Endothelial cell of umbilical vein (primary cell): ENCODE measurements at regions not wholly inside any gene's neighbourhood (a gene's known extent, or its start where the extent isn't known, plus 50 kb on each side); places are given as distances from the start of the nearest gene placed in this dataset.

ENCODE experiments used
- BruUV-seq: library from RNA; stranded (reverse); fragments of 400-500 nt; replicated peaks from 2 replicates; lab custom pipeline; 2021; lab: Mats Ljungman, UMichigan
- CTCF ChIA-PET: fragments of 300-600, 350-600 bp; sonication (Branson Sonifier 250); formaldehyde crosslinking; loops from one replicate; lab custom pipeline; 2021; ENCODE audit warnings: antibody characterized with exemption, inconsistent platforms; lab: Charles Lee
- POLR2A ChIA-PET: fragments of 300-600, 350-600 bp; sonication (Branson Sonifier 250); formaldehyde crosslinking; loops from one replicate; lab custom pipeline; 2021; ENCODE audit warnings: antibody characterized with exemption, inconsistent platforms; lab: Charles Lee
- DNase-seq: peaks from one replicate; pipeline ENCODE4 v3.0.0-alpha.2; 2011; ENCODE audit warnings: low read depth, low spot score
- FAIRE-seq: peaks from 2 replicates; lab custom pipeline; 2011; peaks lifted over from hg19 to GRCh38; lab: Jason Lieb, UNC
- H2AFZ ChIP-seq: 2 replicates; pipeline ENCODE4 v1.6.0; 2012; ENCODE audit warnings: low read depth, low read length, control low read depth, inconsistent platforms
- H3K27ac ChIP-seq: 2 replicates; pipeline ENCODE4 v1.5.1; 2011; ENCODE audit warnings: low read depth, mild to moderate bottlenecking, control low read depth, low read length, moderate library complexity; ENCODE audit not compliant: insufficient read depth
- H3K27me3 ChIP-seq, 2 experiments: 2 replicates each; pipeline versions ENCODE4 v1.6.0 to v1.6.1; 2011; ENCODE audit warnings: low read length in 2 of 2, mixed read lengths in 1 of 2; ENCODE audit not compliant: control insufficient read depth in 2 of 2, insufficient read depth in 2 of 2
- H3K36me3 ChIP-seq, 2 experiments: 2 replicates in 1 of 2; 3 replicates in 1 of 2; pipeline ENCODE4 v1.5.1; 2011; ENCODE audit warnings: low read length in 2 of 2, mild to moderate bottlenecking in 1 of 2, moderate library complexity in 1 of 2; ENCODE audit not compliant: control insufficient read depth in 2 of 2, insufficient read depth in 2 of 2; ENCODE audit errors: extremely low read depth in 1 of 2
- H3K4me1 ChIP-seq: 3 replicates; pipeline ENCODE4 v1.5.1; 2011; ENCODE audit warnings: mild to moderate bottlenecking, low read length; ENCODE audit not compliant: control insufficient read depth, insufficient read depth; ENCODE audit errors: extremely low read depth
- H3K4me2 ChIP-seq: 2 replicates; pipeline ENCODE4 v1.6.1; 2011; ENCODE audit warnings: low read length, control low read depth, mixed read lengths; ENCODE audit not compliant: insufficient read depth
- H3K4me3 ChIP-seq, 3 experiments: fragments of 200-600 bp in 1 of 3; sonication (generic), shearing (Covaris generic) in 1 of 3; replicated peaks in 1 of 3; 2 replicates each; pipeline ENCODE4 v1.5.1; 2011 to 2016; ENCODE audit warnings: control low read depth in 3 of 3, low read length in 3 of 3, mild to moderate bottlenecking in 2 of 3, inconsistent platforms in 1 of 3, low read depth in 1 of 3, moderate library complexity in 1 of 3; ENCODE audit not compliant: insufficient read depth in 1 of 3
- H3K79me2 ChIP-seq: 2 replicates; pipeline ENCODE4 v1.6.0; 2012; ENCODE audit warnings: low read length, inconsistent platforms; ENCODE audit not compliant: control insufficient read depth, insufficient read depth
- H3K9ac ChIP-seq: replicated peaks from 2 replicates; pipeline ENCODE3; 2011; ENCODE audit warnings: low read length, control low read depth; ENCODE audit not compliant: insufficient read depth; ENCODE audit errors: extremely low read depth
- H3K9me1 ChIP-seq: replicated peaks from 3 replicates; pipeline ENCODE4 v1.6.0; 2011; ENCODE audit warnings: mild to moderate bottlenecking, low read length; ENCODE audit not compliant: control insufficient read depth, insufficient read depth; ENCODE audit errors: extremely low read depth
- H3K9me3 ChIP-seq: replicated peaks from 2 replicates; pipeline ENCODE4 v1.5.1; 2012; ENCODE audit warnings: low read length, inconsistent platforms; ENCODE audit not compliant: control insufficient read depth, insufficient read depth
- H4K20me1 ChIP-seq: replicated peaks from 2 replicates; pipeline ENCODE3; 2011; ENCODE audit warnings: mild to moderate bottlenecking, low read length; ENCODE audit not compliant: control insufficient read depth, insufficient read depth; ENCODE audit errors: extremely low read depth
- CTCF ChIP-seq, 2 donors: IDR thresholded peaks; 1 replicate in 1 of 2; 2 replicates in 1 of 2; pipeline ENCODE4 v1.5.1; 2011; ENCODE audit warnings: low read length in 2 of 2, mild to moderate bottlenecking in 2 of 2, moderate library complexity in 2 of 2, control low read depth in 1 of 2, inconsistent platforms in 1 of 2, low read depth in 1 of 2; ENCODE audit not compliant: insufficient read depth in 1 of 2; ENCODE audit errors: extremely low read depth in 1 of 2
- EZH2 ChIP-seq: IDR thresholded peaks from 2 replicates; pipeline ENCODE4 v1.6.1; 2012; ENCODE audit warnings: borderline replicate concordance, low read depth, mild to moderate bottlenecking, moderate library complexity, low read length, inconsistent platforms; ENCODE audit not compliant: severe bottlenecking
- FOS ChIP-seq: IDR thresholded peaks from 2 replicates; pipeline ENCODE4 v1.6.1; 2011; ENCODE audit warnings: mild to moderate bottlenecking, low read length, moderate library complexity, borderline replicate concordance; ENCODE audit not compliant: insufficient read depth
- GATA2 ChIP-seq: IDR thresholded peaks from 2 replicates; pipeline ENCODE4 v1.7.0; 2011; ENCODE audit warnings: low read depth, mild to moderate bottlenecking, moderate library complexity, mixed read lengths, low read length; ENCODE audit not compliant: insufficient read length, insufficient read depth
- JUN ChIP-seq: IDR thresholded peaks from 2 replicates; pipeline ENCODE4 v1.6.1; 2011; ENCODE audit warnings: borderline replicate concordance, low read depth; ENCODE audit not compliant: insufficient read length, insufficient read depth
- MAX ChIP-seq: IDR thresholded peaks from 2 replicates; pipeline ENCODE4 v1.6.1; 2011; ENCODE audit not compliant: insufficient read depth, insufficient read length
- MYC ChIP-seq: IDR thresholded peaks from one replicate; pipeline ENCODE4 v1.6.1; 2011; ENCODE audit warnings: mild to moderate bottlenecking, low read depth, low read length
- POLR2A ChIP-seq: IDR thresholded peaks from 2 replicates; pipeline ENCODE4 v1.6.1; 2012; ENCODE audit warnings: low read depth, mild to moderate bottlenecking, control low read depth, low read length
- POLR2AphosphoS5 ChIP-seq: IDR thresholded peaks from 2 replicates; pipeline ENCODE4 v1.6.1; 2012; ENCODE audit warnings: low read depth, mild to moderate bottlenecking, control low read depth, low read length, moderate library complexity; ENCODE audit not compliant: insufficient read depth
- dilution Hi-C: fragments of 300-500 bp; cut with MboI; formaldehyde crosslinking; loops from one replicate; pipeline ENCODE4 v1.15.0; 2019; ENCODE audit warnings: low sequenced_read_pairs; ENCODE audit not compliant: extremely low pct_ligation_motif_present
- intact Hi-C: fragments of 100-400 bp; cut with micrococcal nuclease; formaldehyde crosslinking; loops from one replicate; pipeline ENCODE4 v1.10.0; 2022

GRCh38 chr12:91836264-91836663 is 309.4 kb downstream of the BTG1 start:
- Histone ChIP-seq H3K9ac (no peak overlapping the region), H2AFZ (no peak overlapping the region), H3K36me3 (no peaks in the 10 kb centered on the region), H3K27me3 (no peaks in the 10 kb centered on the region), H3K27ac (no peak overlapping the region), H3K4me1 (no peaks in the 10 kb centered on the region), H4K20me1 (no peaks in the 10 kb centered on the region), H3K79me2 (no peaks in the 10 kb centered on the region), H3K9me1 (no peaks in the 10 kb centered on the region), H3K4me2 (no peak overlapping the region), H3K4me3 (no peak overlapping the region), H3K9me3 (no peaks in the 10 kb centered on the region)
- FAIRE-seq (no peak), DNase-seq (no peak)
- BruUV-seq, result no TSS peak
- intact Hi-C loops, result no loop called here
- TF ChIP-seq CTCF (IDR thresholded peaks at IDR 0.05; ENCODE audit: extremely low read depth in 1 of 2, insufficient read depth in 1 of 2, low read depth in 1 of 2, low read length in 2 of 2), result no peak
- no peak for TF ChIP-seq MAX
- no peak for TF ChIP-seq POLR2A
- no peak for TF ChIP-seq FOS
- no peak for TF ChIP-seq GATA2
- dilution Hi-C loops, result no loop called here
- POLR2A ChIA-PET, result no interaction called here
- CTCF ChIA-PET, result no interaction called here

GRCh38 chr12:91835693-91836092 is 310.0 kb downstream of the BTG1 start:
- POLR2A ChIA-PET, result no interaction called here
- BruUV-seq, result no TSS peak

More at GRCh38 chr12:91835693-91836092, 310.0 kb downstream of the BTG1 start:
- Histone ChIP-seq H4K20me1 (no peaks in the 10 kb centered on the region), H3K9me3 (no peaks in the 10 kb centered on the region), H3K79me2 (no peaks in the 10 kb centered on the region), H3K4me1 (no peaks in the 10 kb centered on the region), H3K9me1 (no peaks in the 10 kb centered on the region), H3K4me2 (no peak overlapping the region), H3K36me3 (no peaks in the 10 kb centered on the region), H2AFZ (no peak overlapping the region), H3K4me3 (no peak overlapping the region), H3K27me3 (no peaks in the 10 kb centered on the region), H3K9ac (no peak overlapping the region), H3K27ac (no peak overlapping the region)
- no peak for DNase-seq
- CTCF ChIA-PET, result no interaction called here
- dilution Hi-C loops (no loop called here), intact Hi-C loops (no loop called here)
- no peak for FAIRE-seq
- TF ChIP-seq MAX, result no peak
- no peak for TF ChIP-seq POLR2AphosphoS5
- TF ChIP-seq JUN, result no peak
- TF ChIP-seq MYC, result no peak
- no peak for TF ChIP-seq CTCF (IDR thresholded peaks at IDR 0.05; ENCODE audit: extremely low read depth in 1 of 2, insufficient read depth in 1 of 2, low read depth in 1 of 2, low read length in 2 of 2)
- no peak for TF ChIP-seq FOS
- TF ChIP-seq EZH2, result no peak
- no peak for TF ChIP-seq POLR2A
- no peak for TF ChIP-seq GATA2
